Mesodermal cell (in vitro differentiated cells): ENCODE measurements at regions not wholly inside any gene's neighbourhood (a gene's known extent, or its start where the extent isn't known, plus 50 kb on each side); places are given as distances from the start of the nearest gene placed in this dataset.

Experiments
- H3K27ac ChIP-seq: 2 replicates; pipeline ENCODE4 v1.7.0; 2013; ENCODE audit warnings: mild to moderate bottlenecking, low read depth, low read length, moderate library complexity; ENCODE audit not compliant: severe bottlenecking
- H3K36me3 ChIP-seq: 2 replicates; pipeline ENCODE4 v1.7.1; 2013; ENCODE audit warnings: mild to moderate bottlenecking, low read length, moderate library complexity; ENCODE audit not compliant: control insufficient read depth, insufficient read depth
- H3K4me1 ChIP-seq: one replicate; pipeline ENCODE4 v1.7.1; 2013; ENCODE audit warnings: mild to moderate bottlenecking, low read length; ENCODE audit not compliant: insufficient read depth, control insufficient read depth, poor library complexity, severe bottlenecking
- H3K4me3 ChIP-seq: 2 replicates; pipeline ENCODE4 v1.7.0; 2013; ENCODE audit warnings: low read length, control low read depth, mild to moderate bottlenecking; ENCODE audit not compliant: insufficient read depth, poor library complexity, severe bottlenecking; ENCODE audit errors: extremely low read depth
- H3K9me3 ChIP-seq: 2 replicates; pipeline ENCODE4 v1.7.1; 2013; ENCODE audit warnings: mild to moderate bottlenecking, low read length, moderate library complexity; ENCODE audit not compliant: control insufficient read depth
- WGBS, 2 experiments: methylation state at CpG; one replicate each; pipeline ENCODE4 v1.1.5; 2013; ENCODE audit warnings: missing lambda C conversion rate in 2 of 2; ENCODE audit not compliant: insufficient coverage in 2 of 2; 5-methylcytosine and 5-hydroxymethylcytosine counted together

DNA sequence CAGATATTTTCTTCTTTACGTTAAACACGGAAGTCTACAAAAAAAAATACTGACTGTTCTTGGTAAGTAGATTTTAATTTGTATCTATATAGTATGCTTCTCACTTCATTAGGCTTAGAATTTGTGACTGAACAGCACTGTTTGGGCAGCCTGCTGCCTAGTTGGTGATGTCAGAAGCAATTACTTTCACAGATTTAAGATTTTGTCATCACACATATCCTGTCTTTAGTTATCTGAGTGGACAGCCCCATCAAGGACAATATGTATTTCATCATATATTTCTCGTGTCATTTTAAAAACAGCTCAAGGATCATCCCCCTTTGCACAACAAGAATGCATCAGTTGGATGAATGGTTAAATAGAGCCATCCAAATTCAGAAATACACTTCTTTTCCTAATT, 338.4 kb upstream of the CITED2 start:
- H3K4me1 ChIP-seq, result peaks cover 22% of the 10 kb centered on the region
- H3K4me3 ChIP-seq, result no peak overlapping the region
- H3K36me3 ChIP-seq, result no peaks in the 10 kb centered on the region
- no peak overlapping the region for H3K27ac ChIP-seq
- WGBS, 2 experiments, result no CpG with 5 or more reads among the region's 3 CpGs
- no peaks in the 10 kb centered on the region for H3K9me3 ChIP-seq

DNA sequence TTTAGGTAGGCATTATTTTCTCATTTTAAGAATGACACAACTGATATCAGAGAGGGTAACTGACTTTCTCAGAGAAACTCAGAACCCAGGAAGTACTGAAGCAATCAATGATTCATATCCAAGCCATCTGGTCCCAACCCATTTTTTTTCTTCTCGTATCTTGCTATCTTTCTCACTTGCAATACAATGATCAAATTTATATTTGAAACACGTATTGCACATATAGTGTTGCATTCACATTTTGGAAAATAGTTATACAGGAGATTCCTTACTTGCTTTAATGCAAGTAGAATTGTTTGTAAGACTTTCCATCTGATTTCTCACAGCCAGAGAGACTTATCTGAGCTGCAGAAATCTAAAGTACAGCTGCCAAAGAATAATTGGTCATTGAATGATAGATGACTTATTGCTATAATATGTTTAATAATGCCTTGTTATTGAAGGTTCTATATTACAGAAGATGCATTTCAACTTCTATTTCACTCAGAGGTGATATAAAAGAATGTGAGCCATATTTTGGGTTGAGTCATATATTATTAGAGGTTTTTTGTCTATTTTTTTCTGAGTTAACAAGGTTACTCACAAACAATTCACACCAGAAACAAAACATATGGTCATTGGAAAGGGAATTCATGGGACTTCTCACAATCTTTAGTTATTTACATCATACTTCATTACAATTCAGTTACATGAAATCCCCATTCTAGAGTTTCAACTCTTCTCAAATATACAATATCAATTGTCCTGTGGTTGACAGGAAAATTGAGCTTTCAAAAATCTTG, 337.5 kb upstream of the CITED2 start:
- WGBS, 2 experiments, result no CpG with 5 or more reads among the region's 2 CpGs

DNA sequence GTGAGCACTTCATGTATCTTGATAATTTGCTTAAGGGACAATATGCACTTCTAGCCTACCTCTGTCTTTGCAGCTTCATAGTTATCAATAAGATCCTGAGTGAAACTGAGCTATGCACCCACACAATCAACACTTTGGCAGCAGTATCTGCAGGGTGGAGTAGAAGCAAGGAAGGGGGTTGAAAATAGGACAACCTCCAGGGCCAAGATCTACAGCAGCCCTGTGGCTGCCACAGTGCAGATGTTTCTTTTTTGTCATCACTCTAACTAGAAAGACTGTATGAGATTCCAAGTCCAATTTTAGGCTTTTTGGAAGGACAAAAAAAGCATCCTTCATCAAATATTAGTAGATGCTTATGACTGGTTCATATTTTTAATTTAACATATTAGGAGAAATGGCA, 336.1 kb upstream of the CITED2 start:
- Histone ChIP-seq H3K36me3 (no peaks in the 10 kb centered on the region), H3K27ac (no peak overlapping the region), H3K4me1 (peaks cover 24% of the 10 kb centered on the region), H3K4me3 (no peak overlapping the region), H3K9me3 (no peaks in the 10 kb centered on the region)

More for the DNA sequence above, 337.5 kb upstream of the CITED2 start:
- H3K27ac ChIP-seq, result no peak overlapping the region
- no peaks in the 10 kb centered on the region for H3K9me3 ChIP-seq
- H3K4me3 ChIP-seq, result no peak overlapping the region
- H3K36me3 ChIP-seq, result no peaks in the 10 kb centered on the region
- peaks cover 24% of the 10 kb centered on the region for H3K4me1 ChIP-seq

DNA sequence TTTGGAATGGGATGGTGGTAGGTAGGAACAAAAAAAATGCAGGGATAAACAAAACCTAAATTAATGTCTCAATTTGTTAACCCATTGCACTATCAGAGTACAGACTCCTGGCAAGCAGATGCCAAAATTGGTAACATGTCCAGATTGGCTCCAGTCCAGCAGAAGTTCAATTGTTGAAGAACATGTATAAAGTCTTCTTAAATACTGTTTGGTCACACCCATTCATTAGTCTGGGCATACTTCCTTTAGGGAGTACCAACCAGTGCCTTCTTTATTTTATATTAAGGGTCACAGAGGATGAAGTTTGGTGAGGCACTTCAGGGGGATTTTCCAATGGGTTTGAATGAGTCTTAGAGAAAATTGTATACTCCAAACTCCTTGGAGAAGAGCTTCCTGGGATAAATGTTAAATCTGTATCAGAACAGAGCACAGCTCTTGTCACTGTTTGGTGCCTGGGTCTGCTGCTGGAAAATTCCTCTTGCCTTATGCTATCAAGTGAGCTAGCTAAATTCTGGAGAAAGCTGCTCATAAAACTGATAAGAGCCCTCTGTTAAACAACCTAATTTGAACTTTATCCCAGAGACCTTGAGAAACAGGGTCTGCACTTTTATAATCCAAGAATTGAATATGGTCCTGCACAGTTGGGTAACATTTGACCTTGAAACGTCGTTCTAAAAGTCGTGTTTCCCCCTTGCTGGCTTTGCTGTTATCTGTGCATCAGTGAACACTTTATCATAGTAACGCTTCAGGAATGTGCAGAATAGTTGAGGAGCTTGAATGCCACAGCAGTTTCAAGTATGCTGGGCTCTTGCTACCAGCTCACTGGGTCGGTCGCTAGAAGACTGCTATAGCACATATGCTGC, 334.1 kb upstream of the CITED2 start:
- peaks cover 24% of the 10 kb centered on the region for H3K4me1 ChIP-seq
- 71% methylated on average over 3 to 6 of the region's 6 CpGs for WGBS, 2 experiments
- no peaks in the 10 kb centered on the region for H3K36me3 ChIP-seq
- no peaks in the 10 kb centered on the region for H3K9me3 ChIP-seq
- peak overlapping the region; percentile 94 for H3K27ac ChIP-seq
- H3K4me3 ChIP-seq, result no peak overlapping the region

DNA sequence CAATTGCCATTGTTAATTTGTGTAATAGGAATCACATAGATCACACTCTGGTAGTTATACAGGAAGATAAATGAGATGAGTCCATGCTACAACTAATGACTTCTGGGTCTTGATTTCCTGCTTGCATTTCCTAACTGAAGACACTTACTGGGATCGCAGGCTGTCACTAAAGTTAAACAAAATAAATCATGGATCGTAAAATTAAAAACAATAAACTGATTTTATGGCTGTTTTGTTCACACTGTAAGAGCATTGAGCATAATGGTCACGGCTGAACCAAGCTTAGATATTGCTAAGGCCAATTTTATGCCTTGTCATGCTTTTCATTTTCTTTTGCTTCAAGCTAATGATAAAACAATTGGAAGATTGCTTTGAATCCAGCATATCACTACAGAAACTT, 332.5 kb upstream of the CITED2 start:
- Histone ChIP-seq H3K36me3 (no peaks in the 10 kb centered on the region), H3K9me3 (no peaks in the 10 kb centered on the region), H3K4me3 (no peak overlapping the region), H3K27ac (no peak overlapping the region), H3K4me1 (peaks cover 18% of the 10 kb centered on the region)
- 93 to 100% methylated on average over 2 of the region's 3 CpGs for WGBS, 2 experiments

DNA sequence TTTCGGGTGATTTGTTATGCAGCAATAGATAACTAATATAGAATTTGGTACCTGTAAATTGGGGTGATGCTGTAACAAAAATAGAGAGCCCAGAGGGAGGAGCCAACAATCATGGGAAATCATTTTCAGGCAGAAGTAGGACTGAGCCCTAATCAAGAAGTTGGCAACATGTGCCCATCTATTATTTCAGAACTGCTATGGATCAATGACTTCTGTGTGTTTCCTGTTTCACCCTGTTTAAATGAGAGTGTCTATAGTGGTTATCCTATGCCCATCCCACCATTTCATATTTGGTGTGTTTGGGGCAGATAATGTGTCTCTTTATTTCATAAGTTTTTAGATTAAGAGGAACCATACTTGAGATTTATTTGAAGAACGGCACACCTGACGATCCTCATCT, 330.8 kb upstream of the CITED2 start:
- Histone ChIP-seq H3K36me3 (no peaks in the 10 kb centered on the region), H3K4me3 (no peak overlapping the region), H3K9me3 (no peaks in the 10 kb centered on the region), H3K27ac (no peak overlapping the region), H3K4me1 (peaks cover 12% of the 10 kb centered on the region)
- 100% methylated on average over 1 of the region's 3 CpGs for WGBS, 2 experiments

DNA sequence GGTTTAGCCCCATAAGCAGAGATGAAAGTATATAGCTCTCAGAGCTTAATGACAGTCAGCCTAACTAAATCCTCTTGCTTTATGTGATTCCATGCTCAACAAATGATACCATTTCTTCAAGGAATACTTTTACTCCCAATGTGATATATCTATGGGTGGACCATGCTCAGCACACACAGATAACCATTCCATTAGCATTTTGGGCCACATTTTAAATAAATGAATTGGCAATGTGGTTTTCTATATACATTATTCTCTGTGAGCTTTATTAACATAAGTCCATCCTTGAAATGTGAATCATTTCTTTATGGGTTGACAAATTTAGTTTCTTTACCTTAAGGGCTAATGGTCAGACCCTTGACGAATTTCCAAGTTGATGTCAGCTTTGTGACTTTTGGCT, 329.3 kb upstream of the CITED2 start:
- H3K36me3 ChIP-seq, result no peaks in the 10 kb centered on the region
- no peaks in the 10 kb centered on the region for H3K9me3 ChIP-seq
- WGBS, 2 experiments, result 100% methylated on average over 1 of the region's 1 CpG
- no peak overlapping the region for H3K4me3 ChIP-seq
- H3K4me1 ChIP-seq, result peaks cover 11% of the 10 kb centered on the region
- H3K27ac ChIP-seq, result no peak overlapping the region

DNA sequence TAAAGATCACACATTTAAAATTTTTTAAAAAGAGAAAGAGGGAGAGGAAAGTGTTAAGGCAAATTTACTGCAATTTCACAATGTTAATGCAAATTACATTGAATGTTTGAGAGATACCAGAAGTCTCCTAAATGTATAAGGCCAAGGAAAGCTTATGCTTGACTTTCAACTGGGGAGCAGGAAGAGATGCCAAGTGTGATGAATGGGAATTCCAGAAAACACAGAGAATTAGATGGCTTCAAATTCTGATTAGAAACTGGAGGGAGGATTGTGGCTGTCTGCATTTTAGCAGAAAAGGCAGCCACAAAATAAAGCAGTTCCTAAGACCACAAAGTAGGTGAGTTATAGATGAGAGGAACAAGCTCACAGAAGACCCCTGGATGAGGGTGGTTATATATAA, 328.3 kb upstream of the CITED2 start:
- H3K36me3 ChIP-seq, result no peaks in the 10 kb centered on the region
- H3K9me3 ChIP-seq, result no peaks in the 10 kb centered on the region

DNA sequence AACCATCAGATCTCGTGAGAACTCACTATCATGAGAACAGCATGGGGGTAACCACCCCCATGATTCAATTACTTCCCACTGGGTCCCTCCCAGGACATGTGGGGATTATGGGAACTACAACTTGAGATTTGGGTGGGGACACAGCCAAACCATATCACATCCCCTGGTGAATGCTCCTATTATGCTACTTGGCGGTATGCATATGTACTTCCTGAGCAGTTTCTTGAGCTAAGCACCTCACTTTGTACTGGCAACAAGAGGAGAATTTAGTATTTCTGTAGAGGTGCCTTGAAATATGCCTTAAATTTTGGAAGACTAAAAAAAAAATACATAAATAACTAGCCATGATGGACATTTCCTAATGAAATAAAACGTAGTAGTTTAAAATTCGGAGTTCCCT, 327.2 kb upstream of the CITED2 start:
- Histone ChIP-seq H3K36me3 (no peaks in the 10 kb centered on the region), H3K27ac (no peak overlapping the region), H3K4me1 (no peaks in the 10 kb centered on the region), H3K4me3 (no peak overlapping the region), H3K9me3 (no peaks in the 10 kb centered on the region)
- WGBS, 2 experiments, result 100% methylated on average over 1 of the region's 4 CpGs; no CpG with 5 or more reads in 1 of the 2 experiments

More for the DNA sequence above, 328.3 kb upstream of the CITED2 start:
- peaks cover under 1% of the 10 kb centered on the region for H3K4me1 ChIP-seq
- no peak overlapping the region for H3K4me3 ChIP-seq
- H3K27ac ChIP-seq, result no peak overlapping the region

DNA sequence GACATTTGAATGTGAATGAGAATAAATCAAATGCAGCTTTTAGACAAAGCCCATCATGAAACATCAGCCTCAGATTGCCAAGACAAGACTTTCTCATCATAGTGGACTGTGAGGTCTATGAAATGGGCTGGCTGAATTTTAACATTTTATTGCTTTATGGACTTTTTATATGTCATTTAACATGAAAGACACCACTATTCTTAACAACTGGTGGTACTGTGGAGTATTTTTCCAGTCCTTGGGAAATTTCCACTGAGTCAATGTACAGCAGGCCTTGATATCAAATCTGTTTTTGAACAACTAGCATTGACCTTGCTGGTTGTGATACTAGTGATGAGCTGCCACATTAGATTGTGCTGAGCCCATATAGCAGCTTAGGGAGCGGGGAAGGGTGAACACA, 326.6 kb upstream of the CITED2 start:
- 80 to 83% methylated on average over 1 of the region's 1 CpG for WGBS, 2 experiments
- Histone ChIP-seq H3K4me3 (no peak overlapping the region), H3K27ac (no peak overlapping the region), H3K9me3 (no peaks in the 10 kb centered on the region), H3K36me3 (no peaks in the 10 kb centered on the region), H3K4me1 (no peaks in the 10 kb centered on the region)

DNA sequence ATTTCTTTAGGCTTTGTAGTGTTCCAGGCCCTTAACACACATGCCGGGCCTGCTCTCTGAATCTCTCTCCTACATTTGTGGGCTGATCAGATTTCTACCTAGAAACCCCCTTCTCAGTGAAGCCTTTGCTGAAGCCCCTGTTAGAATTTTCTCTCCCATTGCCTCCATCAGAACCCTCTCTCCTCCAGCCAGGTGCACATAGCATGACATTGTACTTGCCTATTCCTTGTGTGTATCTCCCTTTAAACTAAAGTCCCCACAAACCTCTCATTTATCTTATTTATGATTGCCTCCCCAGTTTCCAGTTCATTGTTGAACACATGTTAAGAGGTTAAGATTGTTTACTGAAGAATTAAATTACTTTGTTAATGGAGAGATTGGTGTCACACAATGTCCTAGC, 325.5 kb upstream of the CITED2 start:
- Histone ChIP-seq H3K36me3 (no peaks in the 10 kb centered on the region), H3K4me3 (no peak overlapping the region), H3K27ac (no peak overlapping the region), H3K9me3 (no peaks in the 10 kb centered on the region), H3K4me1 (no peaks in the 10 kb centered on the region)
- WGBS, 2 experiments, result 87 to 88% methylated on average over 1 of the region's 1 CpG
